ENCODE measurements at regions not wholly inside any gene's neighbourhood (a gene's known extent, or its start where the extent isn't known, plus 50 kb on each side); places are given as distances from the start of the nearest gene placed in this dataset.

- no peaks in the 10 kb centered on the region for H3K4me1 Mint-ChIP-seq
- no peak overlapping the region for H3K4me3 Mint-ChIP-seq
- intact Hi-C loops (cut with DNase I, micrococcal nuclease) = no loop called here
- H3K36me3 Mint-ChIP-seq (ENCODE audit: low read depth) = no peaks in the 10 kb centered on the region
- DNase-seq (no peak), ATAC-seq (no peak)
- CTCF ChIA-PET = no interaction called here
- no peak overlapping the region for H3K27ac Mint-ChIP-seq
- no peaks in the 10 kb centered on the region for H3K9me3 Mint-ChIP-seq (ENCODE audit: low read depth)
- H3K27me3 Mint-ChIP-seq = no peaks in the 10 kb centered on the region
- POLR2A ChIA-PET = interaction anchor here (0.5 kb wide), 1 partner anchor 817 kb away, joined by 3 read pairs; no protein-coding TSS in a partner anchor
Measured at GRCh38 chr2:66815886-66816285, 381.0 kb downstream of the MEIS1 start.

DNA sequence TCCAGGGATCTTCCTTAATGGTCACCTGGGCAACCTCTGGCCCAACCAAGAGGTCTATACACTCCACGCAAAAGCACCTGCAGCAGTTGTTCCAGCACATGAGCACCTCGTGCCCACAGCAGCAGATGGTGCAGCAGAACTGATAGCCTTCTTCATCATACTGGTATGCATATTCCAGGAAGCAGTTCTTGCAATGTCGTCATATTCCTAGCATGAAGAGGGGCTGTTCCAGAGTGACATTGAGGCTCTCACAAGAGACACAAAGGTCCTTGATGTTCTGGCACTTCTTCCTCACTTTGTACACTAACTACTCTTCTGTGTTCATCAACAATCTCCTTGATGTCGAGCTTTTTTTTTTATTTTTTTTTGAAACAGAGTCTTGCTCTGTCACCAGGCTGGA lies 386.2 kb downstream of the MEIS1 start:
- Mint-ChIP-seq H3K4me3 (no peak overlapping the region), H3K27ac (no peak overlapping the region), H3K36me3 (ENCODE audit: low read depth) (no peaks in the 10 kb centered on the region), H3K27me3 (no peaks in the 10 kb centered on the region), H3K9me3 (ENCODE audit: low read depth) (no peaks in the 10 kb centered on the region), H3K4me1 (no peaks in the 10 kb centered on the region)
- no peak for DNase-seq
- intact Hi-C loops (cut with DNase I, micrococcal nuclease) = no loop called here
- no peak for ATAC-seq
- ChIA-PET CTCF (interaction anchor here (0.6 kb wide), 1 partner anchor 834 kb away, joined by 3 read pairs; no protein-coding TSS in a partner anchor), POLR2A (no interaction called here)

- H3K9me3 Mint-ChIP-seq (ENCODE audit: low read depth) = no peaks in the 10 kb centered on the region
- ATAC-seq = no peak
- H3K4me1 Mint-ChIP-seq = no peaks in the 10 kb centered on the region
- intact Hi-C loops (cut with DNase I, micrococcal nuclease) = no loop called here
- H3K27me3 Mint-ChIP-seq = no peaks in the 10 kb centered on the region
- no peak overlapping the region for H3K27ac Mint-ChIP-seq
- CTCF ChIA-PET = no interaction called here
- POLR2A ChIA-PET = no interaction called here
- no peak overlapping the region for H3K4me3 Mint-ChIP-seq
- no peaks in the 10 kb centered on the region for H3K36me3 Mint-ChIP-seq (ENCODE audit: low read depth)
- no peak for DNase-seq
Measured at GRCh38 chr2:66822186-66822585, 387.3 kb downstream of the MEIS1 start.

DNA sequence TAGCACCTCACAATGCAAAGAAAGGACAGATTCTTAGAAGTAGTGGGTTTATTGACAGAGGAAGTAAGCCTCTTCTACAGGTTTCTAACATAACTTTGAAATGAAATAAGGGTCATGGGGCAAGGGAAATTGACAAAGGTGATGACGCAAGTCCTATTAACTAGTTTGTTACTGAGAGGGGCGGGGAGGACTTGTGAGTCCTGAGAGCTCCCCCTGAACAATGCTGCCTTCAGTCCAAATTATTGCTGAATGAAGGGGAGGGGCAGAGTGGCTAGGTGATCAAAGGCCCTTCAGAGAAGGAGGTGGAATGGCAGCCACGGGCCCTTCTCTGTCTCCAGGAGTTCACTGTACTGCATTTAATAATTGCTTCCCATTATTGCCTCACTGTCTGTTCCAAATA lies 390.0 kb downstream of the MEIS1 start:
- no peak overlapping the region for H3K27ac Mint-ChIP-seq
- intact Hi-C loops (cut with DNase I, micrococcal nuclease) = no loop called here
- no peaks in the 10 kb centered on the region for H3K27me3 Mint-ChIP-seq
- POLR2A ChIA-PET = no interaction called here
- no peaks in the 10 kb centered on the region for H3K4me1 Mint-ChIP-seq
- no peaks in the 10 kb centered on the region for H3K36me3 Mint-ChIP-seq (ENCODE audit: low read depth)
- CTCF ChIA-PET = no interaction called here
- no peaks in the 10 kb centered on the region for H3K9me3 Mint-ChIP-seq (ENCODE audit: low read depth)
- H3K4me3 Mint-ChIP-seq = no peak overlapping the region
- ATAC-seq = no peak
- DNase-seq = no peak

DNA sequence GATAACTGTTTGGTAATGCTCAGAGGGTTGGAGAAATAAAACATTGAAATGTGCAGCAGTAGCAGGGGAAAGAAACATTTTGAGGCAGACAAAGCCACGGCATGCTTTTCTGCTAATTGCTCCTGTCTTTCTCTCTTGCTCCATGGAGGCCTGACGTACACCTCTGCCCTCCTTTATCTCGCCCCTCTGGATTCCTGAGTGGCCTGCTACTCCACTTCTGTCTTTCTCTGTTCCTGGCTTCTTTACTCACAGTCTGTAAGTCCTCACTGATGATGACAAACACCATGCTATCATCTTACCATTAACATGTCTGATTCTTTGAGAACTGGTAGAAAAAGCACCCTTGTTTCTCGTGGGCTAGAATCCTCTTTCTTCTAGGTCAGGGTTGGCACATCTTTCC lies 392.9 kb downstream of the MEIS1 start:
- ATAC-seq (no peak), DNase-seq (no peak)
- Mint-ChIP-seq H3K9me3 (ENCODE audit: low read depth) (no peaks in the 10 kb centered on the region), H3K36me3 (ENCODE audit: low read depth) (no peaks in the 10 kb centered on the region), H3K4me3 (no peak overlapping the region), H3K4me1 (no peaks in the 10 kb centered on the region), H3K27ac (no peak overlapping the region), H3K27me3 (no peaks in the 10 kb centered on the region)
- POLR2A ChIA-PET = interaction anchor here (0.7 kb wide), 1 partner anchor 744 kb away, joined by 3 read pairs; no protein-coding TSS in a partner anchor
- intact Hi-C loops (cut with DNase I, micrococcal nuclease) = no loop called here
- CTCF ChIA-PET = no interaction called here

DNA sequence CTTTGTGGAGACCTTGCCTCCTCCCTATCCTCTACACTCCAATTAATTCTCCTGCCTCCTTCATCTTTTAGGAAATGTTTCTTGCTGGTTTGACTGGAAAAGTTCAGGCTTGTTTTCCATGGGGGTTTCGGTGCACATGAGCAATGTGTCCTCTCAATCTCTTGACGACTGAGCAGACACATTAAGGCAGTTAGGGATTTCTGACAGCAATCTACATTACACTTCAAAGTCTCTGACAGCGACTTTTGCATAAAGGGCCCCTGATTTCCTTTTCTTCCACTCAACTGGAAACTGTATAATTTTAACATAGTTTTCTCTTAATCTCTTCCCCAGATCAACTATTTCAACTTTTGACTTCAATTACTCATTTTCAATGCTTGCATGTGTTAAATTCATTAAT lies 394.0 kb downstream of the MEIS1 start:
- POLR2A ChIA-PET = no interaction called here

GRCh38 chr2:66830881-66831280 lies 396.0 kb downstream of the MEIS1 start:
- no peak overlapping the region for H3K27ac Mint-ChIP-seq
- H3K4me1 Mint-ChIP-seq = no peaks in the 10 kb centered on the region
- ChIA-PET CTCF (interaction anchor here (0.7 kb wide), 1 partner anchor 197 kb away, joined by 3 read pairs; no protein-coding TSS in a partner anchor), POLR2A (no interaction called here)
- no peaks in the 10 kb centered on the region for H3K36me3 Mint-ChIP-seq (ENCODE audit: low read depth)
- no peak overlapping the region for H3K4me3 Mint-ChIP-seq
- no peaks in the 10 kb centered on the region for H3K27me3 Mint-ChIP-seq
- H3K9me3 Mint-ChIP-seq (ENCODE audit: low read depth) = no peaks in the 10 kb centered on the region
- intact Hi-C loops (cut with DNase I, micrococcal nuclease) = no loop called here
- ATAC-seq = no peak
- no peak for DNase-seq

More for the DNA sequence above, 394.0 kb downstream of the MEIS1 start:
- DNase-seq (no peak), ATAC-seq (no peak)
- CTCF ChIA-PET = no interaction called here
- intact Hi-C loops (cut with DNase I, micrococcal nuclease) = no loop called here
- Mint-ChIP-seq H3K36me3 (ENCODE audit: low read depth) (no peaks in the 10 kb centered on the region), H3K27me3 (no peaks in the 10 kb centered on the region), H3K4me3 (no peak overlapping the region), H3K4me1 (no peaks in the 10 kb centered on the region), H3K9me3 (ENCODE audit: low read depth) (no peaks in the 10 kb centered on the region), H3K27ac (no peak overlapping the region)

DNA sequence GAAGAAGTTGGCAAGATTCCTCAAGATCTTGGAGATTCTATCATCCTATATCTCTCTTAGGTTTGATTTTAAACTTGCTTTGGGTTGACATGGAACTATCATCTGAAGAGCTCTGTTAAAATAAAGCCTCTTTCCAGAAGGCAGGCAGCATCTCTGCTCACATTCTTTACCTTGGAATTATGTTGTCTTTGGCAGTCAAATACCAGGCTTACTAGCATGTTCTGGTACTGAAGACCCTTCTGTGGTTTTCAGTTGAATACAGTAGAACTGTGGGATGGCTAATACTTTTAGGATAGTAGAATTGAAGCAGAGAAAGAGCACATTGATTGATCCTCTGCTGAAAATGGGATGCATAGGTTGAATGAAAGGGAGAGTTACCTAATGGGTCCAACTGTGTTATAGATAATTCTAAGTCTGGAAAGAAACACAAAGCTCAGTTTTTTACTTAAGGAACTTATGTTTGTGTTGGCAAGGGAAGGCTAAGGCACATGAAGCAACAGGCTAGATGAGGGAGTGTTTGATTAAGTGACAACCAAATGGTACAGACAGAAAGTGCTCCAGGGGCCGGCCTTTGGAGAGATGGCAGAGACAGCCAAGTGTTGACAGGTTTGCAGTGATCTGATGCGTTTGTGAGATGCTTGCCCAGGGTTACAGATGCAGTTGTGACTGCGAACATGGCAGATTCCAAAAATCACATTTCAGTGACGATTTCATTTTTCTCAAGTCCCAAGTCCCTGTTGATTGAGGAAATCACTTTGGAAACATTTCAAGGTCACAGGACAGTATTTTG lies 397.9 kb downstream of the MEIS1 start:
- H3K4me1 Mint-ChIP-seq = no peaks in the 10 kb centered on the region

DNA sequence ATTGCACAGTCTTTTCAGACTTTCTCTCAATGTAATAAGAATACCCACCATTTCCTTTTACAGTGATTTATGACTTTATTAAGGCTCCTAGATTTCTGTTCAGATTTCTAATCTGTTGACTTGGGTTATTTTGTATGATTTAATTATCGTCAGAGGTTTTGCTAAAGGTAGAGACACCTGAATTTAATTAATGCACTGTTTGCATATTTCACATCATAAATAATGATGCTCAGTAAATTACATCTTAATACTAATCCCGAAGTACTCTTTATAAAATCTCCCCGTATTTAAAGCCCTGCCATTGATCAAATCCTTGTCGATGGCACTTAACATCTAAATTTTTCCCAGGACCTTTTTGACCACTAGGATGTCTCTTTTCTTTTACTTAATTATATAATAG lies 399.9 kb downstream of the MEIS1 start:
- intact Hi-C loops (cut with DNase I, micrococcal nuclease) = no loop called here
- no peaks in the 10 kb centered on the region for H3K27me3 Mint-ChIP-seq
- ATAC-seq (no peak), DNase-seq (no peak)
- H3K4me1 Mint-ChIP-seq = no peaks in the 10 kb centered on the region
- ChIA-PET CTCF (no interaction called here), POLR2A (no interaction called here)
- no peak overlapping the region for H3K4me3 Mint-ChIP-seq
- no peaks in the 10 kb centered on the region for H3K36me3 Mint-ChIP-seq (ENCODE audit: low read depth)
- no peak overlapping the region for H3K27ac Mint-ChIP-seq
- H3K9me3 Mint-ChIP-seq (ENCODE audit: low read depth) = no peaks in the 10 kb centered on the region

More for the DNA sequence above, 397.9 kb downstream of the MEIS1 start:
- H3K4me3 Mint-ChIP-seq = no peak overlapping the region
- ATAC-seq (no peak), DNase-seq (no peak)
- ChIA-PET CTCF (no interaction called here), POLR2A (no interaction called here)
- intact Hi-C loops (cut with DNase I, micrococcal nuclease) = no loop called here
- no peaks in the 10 kb centered on the region for H3K27me3 Mint-ChIP-seq
- H3K36me3 Mint-ChIP-seq (ENCODE audit: low read depth) = no peaks in the 10 kb centered on the region
- no peaks in the 10 kb centered on the region for H3K9me3 Mint-ChIP-seq (ENCODE audit: low read depth)
- H3K27ac Mint-ChIP-seq = no peak overlapping the region

DNA sequence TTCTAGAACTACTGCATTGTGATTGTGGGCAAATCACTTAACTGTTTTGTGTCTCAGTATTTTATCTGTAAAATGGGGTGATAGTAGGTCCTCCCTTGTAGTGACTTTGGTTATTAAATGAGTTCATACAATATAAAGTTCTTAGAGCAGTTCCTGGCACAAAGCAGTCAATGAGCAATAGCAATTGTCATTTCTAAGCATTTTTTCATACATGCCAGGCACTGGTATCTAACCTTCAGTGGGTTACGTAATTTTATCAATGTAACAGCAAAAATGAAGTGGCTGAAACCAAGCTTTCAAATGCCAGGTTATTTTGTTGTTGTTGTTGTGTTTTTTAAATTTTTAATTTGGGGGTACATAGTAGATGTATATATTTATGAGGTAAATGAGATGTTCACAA lies 401.9 kb downstream of the MEIS1 start:
- no peak overlapping the region for H3K27ac Mint-ChIP-seq
- no peaks in the 10 kb centered on the region for H3K36me3 Mint-ChIP-seq (ENCODE audit: low read depth)
- intact Hi-C loops (cut with DNase I, micrococcal nuclease) = no loop called here
- DNase-seq = no peak
- no peaks in the 10 kb centered on the region for H3K27me3 Mint-ChIP-seq
- no peaks in the 10 kb centered on the region for H3K9me3 Mint-ChIP-seq (ENCODE audit: low read depth)
- no peak overlapping the region for H3K4me3 Mint-ChIP-seq
- ChIA-PET POLR2A (no interaction called here), CTCF (no interaction called here)
- ATAC-seq = no peak
- no peaks in the 10 kb centered on the region for H3K4me1 Mint-ChIP-seq

- H3K4me3 Mint-ChIP-seq = no peak overlapping the region
- intact Hi-C loops (cut with DNase I, micrococcal nuclease) = no loop called here
- no peak for ATAC-seq
- H3K36me3 Mint-ChIP-seq (ENCODE audit: low read depth) = no peaks in the 10 kb centered on the region
- H3K27me3 Mint-ChIP-seq = no peaks in the 10 kb centered on the region
- H3K4me1 Mint-ChIP-seq = no peaks in the 10 kb centered on the region
- ChIA-PET POLR2A (no interaction called here), CTCF (interaction anchor here (0.8 kb wide), 1 partner anchor 1220 kb away, joined by 3 read pairs; no protein-coding TSS in a partner anchor)
- H3K27ac Mint-ChIP-seq = no peak overlapping the region
- DNase-seq = no peak
- H3K9me3 Mint-ChIP-seq (ENCODE audit: low read depth) = no peaks in the 10 kb centered on the region
Measured at GRCh38 chr2:66839551-66840320, 404.8 kb downstream of the MEIS1 start.

DNA sequence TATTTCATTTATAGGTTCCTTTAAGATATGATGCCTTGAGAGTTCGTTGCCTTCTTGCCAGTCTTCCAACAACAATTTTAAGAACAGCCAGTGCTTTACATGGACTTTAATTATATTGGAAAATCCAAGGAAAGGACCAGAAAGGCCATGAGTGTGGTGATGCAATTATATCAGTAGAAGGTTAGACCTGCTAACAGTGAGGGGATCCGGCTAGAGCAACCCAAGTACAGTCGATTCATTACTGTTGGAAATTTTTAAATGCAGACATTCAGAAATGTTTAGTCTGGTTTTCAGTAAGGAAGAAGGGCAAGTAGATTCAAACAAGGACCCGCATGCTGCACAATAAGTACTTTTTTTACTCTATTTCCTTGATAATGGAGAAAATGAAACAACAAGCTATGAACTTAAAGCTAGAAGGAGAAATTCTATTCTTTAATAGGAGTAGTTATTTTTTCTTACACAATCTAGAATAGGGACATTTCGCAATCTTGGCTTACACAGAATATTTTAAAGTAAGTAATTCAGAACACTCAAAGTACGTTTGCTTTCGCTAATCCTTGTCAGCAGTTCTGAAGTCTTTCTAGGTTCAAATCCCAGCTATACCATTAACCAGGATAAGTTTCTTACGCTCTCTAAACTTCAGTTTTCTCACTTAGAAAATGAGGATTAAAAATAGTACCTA lies 405.5 kb downstream of the MEIS1 start:
- ChIA-PET CTCF (interaction anchor here (0.8 kb wide), 1 partner anchor 1220 kb away, joined by 3 read pairs; no protein-coding TSS in a partner anchor), POLR2A (no interaction called here)
- Mint-ChIP-seq H3K4me3 (no peak overlapping the region), H3K4me1 (no peaks in the 10 kb centered on the region), H3K27me3 (no peaks in the 10 kb centered on the region), H3K36me3 (ENCODE audit: low read depth) (no peaks in the 10 kb centered on the region), H3K9me3 (ENCODE audit: low read depth) (no peaks in the 10 kb centered on the region), H3K27ac (no peak overlapping the region)
- intact Hi-C loops (cut with DNase I, micrococcal nuclease) = no loop called here
- ATAC-seq (no peak), DNase-seq (no peak)

Measured in activated CD4-positive, alpha-beta T cell treated with anti-CD3 and anti-CD28 coated beads for 36 hours (primary cell).